ENCODE measurements at regions not wholly inside any gene's neighbourhood (a gene's known extent, or its start where the extent isn't known, plus 50 kb on each side); places are given as distances from the start of the nearest gene placed in this dataset.

DNA sequence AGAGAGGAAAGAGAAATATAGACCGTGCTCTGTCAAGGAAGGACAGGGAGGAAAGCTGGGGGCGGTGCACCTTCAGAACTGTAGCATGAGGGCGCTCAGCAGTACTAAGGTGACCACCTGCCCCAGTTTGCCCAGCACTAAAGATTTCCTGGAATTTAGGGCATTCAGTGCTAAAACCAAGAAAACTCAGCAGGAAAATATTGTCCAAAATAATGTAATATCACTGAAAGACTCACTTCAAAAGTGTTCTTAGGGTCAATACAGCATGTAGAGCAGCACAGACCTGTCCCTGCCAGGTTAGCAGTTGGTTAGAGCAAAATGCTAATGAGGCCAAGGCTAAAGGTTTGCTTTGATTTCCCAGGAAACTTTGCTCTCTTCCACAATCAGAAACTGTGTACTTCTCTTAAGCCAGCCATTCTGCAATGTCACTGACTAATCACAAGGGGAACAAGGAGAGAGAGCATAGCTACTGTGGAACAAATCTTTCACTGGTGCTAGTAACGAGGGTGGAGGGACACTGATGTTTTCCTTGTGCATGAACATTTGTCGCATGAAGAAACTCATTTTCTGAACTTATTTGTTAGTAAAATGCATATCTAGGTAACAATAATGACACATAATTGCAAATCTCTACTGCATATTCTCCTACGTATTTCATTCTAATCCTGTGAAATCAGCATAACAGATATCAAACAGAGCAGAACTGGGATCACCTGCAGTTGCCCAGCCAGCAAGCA is 53.0 kb upstream of the GRAMD2B start:
- peaks cover 6% of the 10 kb centered on the region for H3K4me1 Mint-ChIP-seq
- no peaks in the 10 kb centered on the region for H3K9me3 ChIP-seq (ENCODE audit: control insufficient read depth, low read length, poor library complexity, severe bottlenecking)

DNA sequence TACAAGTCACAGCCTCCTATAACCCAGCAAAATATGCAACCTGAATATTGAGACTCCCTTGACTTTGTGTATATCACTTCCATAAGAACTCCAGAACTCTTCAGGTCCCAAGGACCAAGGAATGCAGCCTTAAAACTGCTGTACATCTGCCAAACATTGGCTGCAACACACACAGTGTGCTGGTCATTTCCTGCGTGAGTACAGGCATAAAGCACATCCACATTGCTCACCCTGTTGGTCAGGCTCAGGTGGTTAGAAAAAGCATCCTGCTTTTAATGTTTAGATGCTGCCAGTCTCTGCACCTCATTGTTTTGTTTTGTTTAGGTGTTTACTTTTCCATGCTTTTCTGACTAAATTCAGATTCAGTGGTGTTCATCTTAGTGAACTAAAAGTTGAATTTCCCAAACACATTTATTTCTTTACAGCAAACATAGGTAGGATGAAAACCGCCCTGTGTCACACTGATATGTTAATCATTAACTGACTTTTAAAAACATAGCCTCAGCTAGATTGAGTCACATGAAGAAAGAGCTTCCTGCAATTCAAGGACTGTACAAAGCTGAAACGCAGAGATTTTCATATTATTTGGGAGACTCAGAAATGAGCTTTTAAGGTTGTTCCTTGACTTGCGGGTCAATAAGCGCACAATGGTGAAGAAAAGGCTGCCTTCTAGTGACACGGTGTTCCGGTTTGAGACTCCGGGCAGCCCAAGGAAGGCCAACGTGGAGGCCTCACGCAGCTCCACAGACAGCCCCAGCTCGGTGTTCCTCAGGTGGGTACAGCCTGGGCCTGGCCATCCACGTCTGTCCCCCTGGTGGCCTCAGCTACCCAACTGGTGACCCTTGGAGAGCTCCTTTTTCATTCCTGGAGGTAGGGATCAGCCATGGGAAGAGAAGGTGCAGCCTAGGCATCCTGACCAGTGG is 52.2 kb upstream of the GRAMD2B start:
- H3K27me3 Mint-ChIP-seq, result no peaks in the 10 kb centered on the region
- no peaks in the 10 kb centered on the region for H3K9me3 ChIP-seq (ENCODE audit: control insufficient read depth, low read length, poor library complexity, severe bottlenecking)
- H3K36me3 Mint-ChIP-seq (ENCODE audit: low read depth), result peaks cover 2% of the 10 kb centered on the region
- peaks cover 6% of the 10 kb centered on the region for H3K4me1 Mint-ChIP-seq
- H3K4me3 Mint-ChIP-seq, result no peak overlapping the region
- DNase-seq (no peak), ATAC-seq (no peak)
- H3K27ac Mint-ChIP-seq, result no peak overlapping the region

More for the DNA sequence above, 53.0 kb upstream of the GRAMD2B start:
- ATAC-seq (no peak), DNase-seq (no peak)
- Mint-ChIP-seq H3K4me3 (no peak overlapping the region), H3K27me3 (no peaks in the 10 kb centered on the region), H3K36me3 (ENCODE audit: low read depth) (peaks cover 2% of the 10 kb centered on the region), H3K27ac (no peak overlapping the region)

DNA sequence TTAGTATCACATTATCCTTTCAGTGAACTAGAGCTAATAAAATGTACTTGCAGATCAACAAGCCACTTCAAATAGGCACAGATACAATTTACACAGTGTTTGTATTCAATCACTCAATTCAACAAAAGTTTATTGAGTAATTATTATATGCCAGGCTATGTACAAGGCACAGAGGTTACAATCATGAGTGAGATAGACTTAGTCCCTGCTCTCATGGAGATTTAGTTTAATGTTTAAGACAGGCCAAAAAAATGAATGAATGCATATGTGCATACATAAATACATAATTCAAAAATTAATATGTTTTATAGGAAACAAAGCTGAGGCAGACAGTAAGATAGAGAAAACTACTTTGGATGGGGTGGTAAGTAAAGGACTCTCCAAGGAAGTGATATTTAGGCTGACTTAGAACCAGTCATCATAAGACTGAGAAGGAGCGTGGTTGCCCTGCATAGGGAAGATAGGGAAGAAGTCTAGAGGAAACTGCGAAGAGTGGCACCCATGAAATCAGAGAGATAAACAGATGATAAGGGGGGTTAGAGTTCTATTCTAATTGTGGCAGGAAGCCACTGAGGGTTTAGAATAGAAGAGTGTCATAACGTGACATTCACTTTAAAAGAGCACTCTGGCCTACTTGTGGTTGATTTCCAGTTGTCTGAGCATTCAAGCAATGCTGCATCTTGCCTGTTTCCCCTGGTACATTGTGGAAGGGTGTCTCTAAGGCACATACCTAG is 49.7 kb upstream of the GRAMD2B start:
- H3K4me1 Mint-ChIP-seq, result peaks cover 11% of the 10 kb centered on the region
- H3K27ac Mint-ChIP-seq, result peak overlapping the region; percentile 53
- H3K9me3 ChIP-seq (ENCODE audit: control insufficient read depth, low read length, poor library complexity, severe bottlenecking), result no peaks in the 10 kb centered on the region
- H3K4me3 Mint-ChIP-seq, result peak overlapping the region; percentile 4
- H3K27me3 Mint-ChIP-seq, result no peaks in the 10 kb centered on the region
- H3K36me3 Mint-ChIP-seq (ENCODE audit: low read depth), result peaks cover 2% of the 10 kb centered on the region
- peak; percentile 96 for ATAC-seq
- DNase-seq, result no peak
